HG03139 (cell line): ENCODE measurements at regions not wholly inside any gene's neighbourhood (a gene's known extent, or its start where the extent isn't known, plus 50 kb on each side); places are given as distances from the start of the nearest gene placed in this dataset.

Source experiments
- ATAC-seq: cut with Tn5 transposase; IDR thresholded peaks from one replicate; pipeline ENCODE4 v1.9.1; 2021; ENCODE audit not compliant: unreplicated experiment

DNA sequence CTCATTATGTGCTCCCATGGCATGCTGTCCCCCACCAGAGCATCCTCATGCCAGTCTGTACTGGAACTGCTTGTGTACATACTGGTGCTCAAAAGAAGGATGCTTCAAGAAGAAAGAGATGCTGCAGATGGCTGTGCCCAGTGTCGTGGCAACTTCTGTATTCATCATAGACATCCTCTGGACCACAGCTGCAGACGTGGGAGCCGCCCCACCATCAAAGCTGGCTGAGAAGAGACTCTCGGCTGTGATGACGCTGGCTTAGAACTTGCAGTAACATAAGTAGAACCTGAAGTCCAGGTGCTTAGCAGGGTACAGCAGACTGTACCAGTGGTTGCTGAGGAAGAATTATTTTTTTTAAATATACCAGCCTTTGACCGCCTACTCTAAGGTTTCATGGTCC is 112.6 kb upstream of the ARHGAP5 start:
- no peak for ATAC-seq

DNA sequence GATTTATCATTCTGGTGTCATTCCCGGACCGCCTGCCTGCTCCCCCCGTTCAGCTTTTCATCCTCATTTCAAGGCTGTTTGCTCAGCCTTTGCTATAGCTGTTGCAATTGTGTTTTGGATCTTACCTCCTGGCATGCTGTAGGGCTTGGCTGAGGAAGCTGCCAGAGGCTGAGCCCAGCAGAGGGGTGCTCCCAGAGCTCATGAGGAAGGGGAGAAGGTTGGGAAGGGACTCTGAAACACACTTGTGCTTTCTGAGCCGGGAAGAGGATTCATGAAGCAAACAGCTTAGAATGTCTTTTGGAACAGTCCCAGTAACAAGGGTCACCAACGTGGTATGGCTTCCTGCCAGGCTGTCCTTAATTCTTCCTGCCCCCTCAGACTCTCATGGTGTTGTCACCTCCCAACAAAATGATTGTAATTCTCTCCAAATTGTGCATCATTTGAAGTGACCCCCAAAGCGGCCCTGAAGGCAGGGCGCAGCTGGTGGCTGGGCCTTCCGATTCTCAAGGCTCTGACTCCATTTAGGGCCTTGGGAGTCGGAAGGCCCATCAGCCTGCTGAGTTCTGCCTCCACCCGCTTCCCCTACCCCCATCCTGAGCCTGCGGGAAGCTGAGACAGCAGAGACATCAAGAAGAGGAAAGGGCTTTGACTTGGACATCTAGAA is 111.9 kb upstream of the ARHGAP5 start:
- no peak for ATAC-seq

DNA sequence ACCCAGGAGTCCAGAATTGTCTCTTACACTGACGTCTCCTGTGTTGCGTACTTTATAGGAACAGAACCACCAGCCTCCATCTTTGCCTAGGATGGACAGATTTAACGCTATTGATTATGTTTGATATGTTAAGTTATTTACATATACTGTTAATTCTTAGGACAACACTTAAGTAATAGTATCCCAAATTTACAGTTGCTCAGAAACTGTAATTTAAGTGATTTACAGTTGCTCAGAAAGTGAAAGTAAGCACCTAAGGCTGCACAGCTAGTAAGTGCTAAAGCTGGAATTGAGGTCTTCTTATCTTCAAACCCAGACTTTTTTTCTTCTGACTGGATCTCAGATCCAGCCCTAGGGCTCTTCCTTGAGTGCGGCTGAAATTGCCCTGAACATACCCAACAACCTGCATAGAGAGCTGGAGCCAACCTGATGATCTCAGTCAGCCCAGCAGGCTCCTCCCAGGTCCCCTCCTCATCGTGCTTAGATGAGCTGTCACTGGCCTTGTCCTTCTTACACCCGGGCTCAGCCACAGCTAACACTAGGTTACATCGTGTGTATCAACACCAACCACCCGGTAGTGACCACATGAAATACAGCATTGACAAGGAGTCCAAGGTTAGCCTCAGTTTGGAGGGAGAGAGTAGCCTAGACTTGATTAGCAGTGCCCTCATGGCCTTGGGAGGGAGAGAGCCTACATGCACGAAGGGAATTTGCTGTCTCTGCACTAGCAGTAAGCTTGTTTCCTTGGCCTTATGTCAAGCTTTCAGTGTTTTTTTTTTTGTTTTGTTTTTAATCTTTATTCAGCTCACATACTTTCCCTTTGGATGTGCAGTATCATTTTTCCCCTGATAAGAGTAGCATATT is 111.1 kb upstream of the ARHGAP5 start:
- no peak for ATAC-seq

DNA sequence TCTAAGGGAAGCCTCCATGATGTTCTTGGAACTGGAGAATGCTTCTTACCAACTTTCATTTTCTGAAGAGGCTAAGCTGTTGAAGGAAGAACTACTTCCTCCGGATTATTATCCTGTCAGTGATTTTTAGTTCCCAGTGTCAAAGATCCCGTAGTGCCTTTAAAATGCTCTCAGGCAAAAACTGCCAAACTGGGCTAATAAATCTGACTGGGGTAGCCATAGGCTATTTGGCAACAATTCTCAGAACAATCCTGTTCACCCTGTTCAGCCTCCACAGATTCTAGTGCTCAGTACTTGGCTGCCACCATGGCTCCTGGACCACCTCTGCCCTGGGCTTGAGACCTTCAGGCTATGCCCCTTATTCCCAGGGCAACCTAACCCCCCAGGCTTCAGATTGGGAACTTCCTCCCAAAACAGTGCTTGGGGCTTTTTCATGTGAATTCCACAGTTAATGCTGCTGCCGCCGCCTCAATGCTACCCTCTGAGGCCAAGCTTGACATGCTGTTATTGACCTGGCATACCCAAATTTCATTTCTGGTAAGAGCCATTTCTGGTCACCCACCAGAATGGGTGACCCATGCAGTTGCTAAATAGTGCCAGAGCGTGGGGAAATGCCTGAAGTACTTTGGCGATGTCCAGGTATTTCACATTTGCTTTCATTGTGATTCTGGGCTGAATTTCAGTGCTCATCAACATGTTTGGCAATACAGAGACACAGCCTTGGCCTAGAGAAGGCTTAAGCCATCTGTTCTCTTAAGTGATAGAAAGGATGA is 110.0 kb upstream of the ARHGAP5 start:
- ATAC-seq = no peak

DNA sequence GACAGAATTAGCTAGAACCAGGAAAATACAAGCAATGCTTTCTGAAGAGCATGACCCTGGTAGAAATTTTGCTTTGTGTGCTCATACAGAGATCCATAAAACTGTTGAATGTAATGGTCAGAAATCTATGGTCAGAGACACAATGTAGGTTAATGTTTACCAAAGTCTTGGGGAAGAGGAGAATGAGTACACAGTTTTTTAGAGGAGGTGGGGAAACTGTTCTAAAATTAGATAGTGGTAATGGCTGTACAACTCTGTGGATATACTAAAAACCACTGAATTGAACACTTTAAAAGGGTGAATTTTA is 109.5 kb upstream of the ARHGAP5 start:
- ATAC-seq = no peak

DNA sequence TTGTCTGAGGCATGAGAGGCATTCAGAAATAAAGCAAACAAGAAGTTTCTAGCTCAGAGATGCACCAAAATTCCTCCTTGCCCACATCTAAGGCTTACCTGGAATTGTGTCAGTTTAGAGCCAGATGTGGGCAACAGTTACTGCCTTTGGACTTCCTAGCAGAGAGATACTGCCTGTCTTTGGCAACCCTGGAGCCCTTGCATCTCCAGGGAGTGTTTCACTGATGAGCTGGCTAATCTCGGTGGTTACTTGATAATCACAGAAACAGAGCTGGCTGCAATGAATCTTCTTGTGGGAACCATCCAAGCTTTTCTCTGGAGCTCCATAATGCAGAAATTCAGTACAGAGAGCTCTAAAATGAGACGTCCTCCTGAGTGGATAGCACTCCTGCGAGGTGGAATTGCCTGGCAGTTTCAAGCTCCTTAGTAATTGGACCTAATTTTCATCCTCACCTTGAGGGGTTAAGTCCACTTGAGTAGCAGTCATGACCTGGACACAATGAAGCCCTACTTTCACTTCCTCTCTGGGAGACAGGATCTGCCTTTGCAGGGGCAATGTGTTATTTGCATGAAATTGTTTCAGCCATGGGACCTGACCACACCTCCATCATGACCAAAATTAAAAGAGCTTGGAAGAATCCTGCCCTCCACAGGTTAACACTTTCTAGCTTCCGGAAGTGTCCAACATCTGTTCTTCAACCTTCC is 108.8 kb upstream of the ARHGAP5 start:
- ATAC-seq = peak; percentile 63

DNA sequence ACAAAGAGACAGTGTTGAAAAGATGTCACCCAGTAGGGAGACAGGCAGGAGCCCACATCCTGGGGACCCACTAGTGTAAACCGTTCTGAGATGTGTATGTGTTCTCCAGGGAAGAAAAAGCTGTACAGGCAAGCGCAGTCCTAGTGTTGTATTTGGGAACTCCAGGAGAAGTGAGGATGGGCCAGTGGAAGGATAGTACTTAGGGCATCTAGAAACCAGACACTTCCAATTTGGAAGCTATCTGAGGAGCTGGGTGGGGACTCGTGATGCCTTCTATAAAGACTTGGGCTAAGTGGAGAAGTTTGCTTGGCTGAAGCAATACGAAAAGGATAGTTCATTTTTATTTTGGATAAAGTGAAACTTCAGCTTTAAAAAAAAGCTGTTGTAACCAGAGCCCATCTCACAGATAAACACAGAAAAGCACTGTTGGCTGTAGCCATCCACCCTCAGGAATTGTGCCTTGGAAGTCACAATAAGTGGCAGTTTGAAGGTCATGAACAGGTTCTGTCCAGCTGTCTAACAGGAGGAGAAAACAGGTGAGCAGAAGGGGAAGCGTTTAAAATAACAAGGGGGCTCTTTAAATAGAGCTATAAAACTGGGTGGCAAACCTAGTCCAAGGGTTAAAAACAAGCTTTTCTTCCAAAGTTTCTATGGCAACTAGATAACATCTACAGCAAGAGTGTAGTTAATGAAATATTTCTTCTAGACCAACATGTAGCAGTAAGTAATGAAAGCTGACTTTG is 108.0 kb upstream of the ARHGAP5 start:
- no peak for ATAC-seq

DNA sequence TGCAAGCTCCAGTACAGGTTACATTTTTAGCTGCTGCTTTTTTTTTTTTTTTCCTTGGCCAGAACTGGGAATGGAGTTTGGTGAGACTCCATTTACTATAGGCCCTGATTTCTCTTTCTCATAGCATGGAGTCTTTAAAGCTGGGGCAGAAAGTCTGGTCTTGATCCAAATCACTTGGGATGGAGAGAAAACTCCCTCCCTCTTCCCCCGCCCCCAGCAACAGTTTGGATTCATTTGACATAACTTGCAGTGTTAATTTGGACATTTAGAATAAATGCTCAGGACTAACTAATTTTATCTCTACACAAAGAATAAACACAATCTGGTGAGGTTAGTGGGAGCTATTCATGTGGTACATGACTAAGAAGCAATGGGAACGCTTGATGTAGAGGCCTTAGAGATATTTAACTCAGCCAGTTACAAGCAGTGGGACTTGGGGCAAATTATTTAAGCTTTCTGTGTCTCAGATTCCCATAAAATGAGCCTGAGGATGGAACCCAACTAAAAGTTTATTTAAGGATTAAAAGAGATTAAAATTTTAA is 107.3 kb upstream of the ARHGAP5 start:
- no peak for ATAC-seq

DNA sequence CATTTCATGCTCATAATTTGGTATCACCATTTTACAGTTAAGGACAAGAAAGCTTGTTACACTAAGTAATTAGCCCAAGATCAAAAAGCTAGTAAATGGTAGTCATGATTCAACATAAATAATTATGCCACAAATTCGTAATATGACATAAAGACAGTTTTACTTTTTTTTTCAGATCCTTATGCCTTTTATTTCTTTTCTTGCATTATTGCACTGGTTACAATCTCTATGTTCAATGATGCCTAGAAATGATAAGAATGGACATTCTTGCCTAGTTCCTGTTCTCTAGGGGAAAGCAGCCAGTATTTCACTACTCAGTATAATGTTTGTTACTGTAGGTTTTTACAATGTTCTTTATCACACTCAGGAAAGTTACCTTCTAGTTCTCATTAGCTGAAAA is 106.4 kb upstream of the ARHGAP5 start:
- no peak for ATAC-seq

DNA sequence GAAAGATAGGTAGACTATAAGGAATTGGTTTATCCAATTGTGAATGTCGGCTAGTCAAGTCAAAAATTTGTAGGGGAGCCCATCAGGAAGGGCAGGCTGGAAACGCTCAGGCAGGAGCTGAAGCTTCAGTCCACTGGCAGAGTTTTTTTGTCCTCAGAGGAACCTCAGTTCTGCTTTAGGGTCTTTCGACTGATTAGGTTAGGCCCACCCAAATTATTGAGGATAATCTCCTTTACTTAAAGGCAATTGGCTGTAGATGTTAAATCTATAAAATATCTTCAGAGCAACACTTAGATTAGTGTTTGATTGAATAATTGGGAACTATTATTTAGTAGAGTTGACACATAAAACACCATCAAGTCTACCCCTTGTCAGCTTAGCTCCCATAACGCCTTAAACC is 105.5 kb upstream of the ARHGAP5 start:
- no peak for ATAC-seq

DNA sequence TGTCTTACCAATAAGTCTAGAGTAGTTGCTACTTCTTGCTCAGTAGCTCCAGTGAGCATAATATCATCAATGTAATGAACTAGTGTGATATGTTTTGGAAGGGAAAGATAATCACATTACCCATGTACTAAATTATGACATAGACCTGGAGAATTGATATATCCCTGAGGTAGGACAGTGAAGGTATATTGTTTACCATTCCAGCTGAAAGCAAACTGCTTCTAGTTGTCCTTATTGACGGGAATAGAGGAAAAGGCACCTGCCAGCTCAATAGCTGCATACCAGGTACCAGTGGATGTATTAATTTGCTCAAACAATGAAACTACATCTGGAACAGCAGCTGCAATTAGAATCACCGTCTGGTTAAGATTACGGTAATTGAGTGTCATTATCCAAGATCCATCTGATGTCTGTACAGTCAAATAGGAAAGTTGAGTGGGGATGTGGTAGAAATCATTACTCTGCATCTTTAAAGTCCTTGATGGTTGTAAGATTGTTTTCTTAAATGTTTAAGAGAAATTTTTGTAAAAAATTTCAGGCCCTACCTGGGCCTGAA is 100.0 kb upstream of the ARHGAP5 start:
- ATAC-seq = no peak

DNA sequence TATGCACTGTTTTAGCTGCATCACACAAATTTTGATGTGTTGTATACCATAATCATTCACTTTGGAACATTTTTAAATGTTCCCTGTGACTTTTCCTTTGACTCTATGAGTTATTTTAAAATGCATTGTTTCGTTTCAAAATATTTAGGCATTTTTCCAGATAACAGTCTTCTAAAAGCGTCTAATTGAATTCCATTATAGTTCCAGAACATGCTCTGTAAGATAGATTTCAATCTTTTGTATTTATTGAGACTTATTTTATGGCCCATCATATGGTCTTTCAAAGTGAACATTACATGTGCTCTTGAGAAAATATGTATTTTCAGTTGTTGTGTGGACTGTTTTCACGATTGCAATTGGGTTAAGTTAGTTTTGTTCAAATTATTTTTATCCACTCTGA is 98.7 kb upstream of the ARHGAP5 start:
- no peak for ATAC-seq

DNA sequence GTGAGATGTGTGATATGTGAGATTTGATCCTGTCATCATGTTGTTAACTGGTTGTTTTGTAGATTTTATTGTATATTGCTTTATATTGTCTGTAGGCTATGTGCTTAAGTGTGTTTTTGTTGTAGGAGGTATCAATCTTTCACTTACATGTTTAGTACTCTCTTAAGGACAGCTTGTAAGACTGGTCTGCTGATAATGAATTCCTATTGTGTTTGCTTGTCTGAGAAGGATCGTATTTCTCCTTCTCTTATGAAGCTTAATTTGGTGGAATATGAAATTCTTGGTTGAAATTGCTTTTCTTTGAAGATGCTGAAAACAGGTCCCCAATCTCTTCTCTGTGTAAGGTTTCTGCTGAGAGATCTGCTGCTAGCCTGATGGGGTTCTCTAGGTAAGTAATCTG is 94.5 kb upstream of the ARHGAP5 start:
- ATAC-seq = no peak

DNA sequence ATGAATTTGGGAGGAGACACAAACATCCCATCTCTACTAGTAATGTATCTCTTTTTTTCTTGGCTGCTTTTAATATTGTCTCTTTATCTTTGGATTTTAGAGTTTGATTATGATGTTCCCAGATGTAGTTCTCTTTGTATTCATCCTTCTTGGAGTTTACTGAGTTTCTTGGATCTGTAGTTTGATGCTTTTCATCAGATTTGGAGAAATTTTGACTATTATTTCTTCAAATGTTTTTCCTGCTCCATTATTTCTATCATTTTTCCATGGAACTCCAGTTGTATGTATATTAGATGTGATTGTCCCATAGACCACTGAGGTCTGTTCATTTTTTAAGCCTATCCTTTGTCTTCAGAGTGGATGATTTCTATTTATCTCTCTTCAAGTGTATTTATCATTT is 90.7 kb upstream of the ARHGAP5 start:
- no peak for ATAC-seq

DNA sequence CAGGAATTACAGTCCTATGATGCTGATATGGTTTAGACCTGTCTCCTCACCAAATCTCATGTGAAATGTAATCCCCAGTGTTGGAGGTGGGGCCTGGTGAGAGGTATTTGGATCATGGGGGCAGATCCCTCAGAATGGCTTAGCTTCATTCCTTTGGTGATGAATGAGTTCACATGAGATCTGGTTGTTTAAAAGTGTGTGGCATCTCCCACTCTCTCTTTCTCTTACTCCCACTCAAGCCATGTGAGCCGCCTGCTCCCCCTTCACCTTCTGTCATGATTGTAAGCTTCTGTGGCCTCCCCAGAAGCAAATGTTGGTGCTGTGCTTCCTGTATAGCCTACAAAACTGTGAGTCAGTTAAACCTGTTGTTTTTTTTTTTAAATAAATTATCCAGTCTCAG is 89.4 kb upstream of the ARHGAP5 start:
- no peak for ATAC-seq

DNA sequence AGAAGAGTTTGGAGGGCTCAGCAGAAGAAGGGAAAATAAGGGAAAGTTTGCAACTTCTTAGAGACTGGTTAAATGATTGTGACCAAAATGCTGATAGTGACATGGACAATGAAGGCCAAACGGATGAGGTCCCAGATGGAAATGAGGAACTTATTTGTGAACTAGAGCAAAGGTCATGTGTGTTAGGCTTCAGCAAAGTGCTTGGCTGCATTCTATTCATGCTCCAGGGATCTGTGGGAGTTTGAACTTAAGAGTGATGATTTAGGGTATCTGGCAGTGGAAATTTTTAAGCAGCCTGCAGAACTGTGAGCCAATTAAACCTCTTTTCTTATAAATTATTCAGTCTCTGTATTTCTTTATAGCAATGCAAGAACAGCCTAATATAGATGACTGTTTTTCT is 88.9 kb upstream of the ARHGAP5 start:
- ATAC-seq = no peak

DNA sequence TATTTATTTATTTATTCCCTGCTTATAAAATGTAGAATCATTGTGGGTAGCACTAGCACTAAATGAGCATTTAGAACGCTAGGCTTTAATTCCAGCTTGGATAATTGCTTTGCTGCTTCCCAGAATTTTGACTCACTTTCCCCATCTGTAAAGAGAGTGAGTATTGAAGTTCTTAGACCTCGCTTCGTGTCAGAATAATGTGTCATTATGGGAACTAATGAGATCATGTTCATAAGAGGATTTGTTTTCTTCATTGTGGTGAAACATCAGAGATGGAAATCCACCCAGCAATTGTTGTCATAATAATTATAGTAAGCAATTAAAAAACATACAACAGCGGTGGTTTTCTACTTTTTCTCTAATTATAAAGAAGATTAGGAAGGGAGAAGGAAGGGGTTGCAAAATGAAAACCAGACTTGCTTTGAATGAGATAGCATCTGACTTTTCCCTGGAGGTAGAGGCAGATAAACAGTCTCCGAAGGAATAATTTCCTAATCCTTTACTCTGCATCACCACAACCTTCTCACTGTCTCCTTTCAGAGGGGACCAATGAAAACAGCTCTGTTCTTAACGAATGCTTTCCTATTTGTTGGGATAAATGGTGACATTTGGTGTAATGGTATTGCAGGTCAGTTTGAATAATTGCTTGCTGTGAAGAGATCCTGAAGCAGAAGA is 86.8 kb upstream of the ARHGAP5 start:
- ATAC-seq = no peak

DNA sequence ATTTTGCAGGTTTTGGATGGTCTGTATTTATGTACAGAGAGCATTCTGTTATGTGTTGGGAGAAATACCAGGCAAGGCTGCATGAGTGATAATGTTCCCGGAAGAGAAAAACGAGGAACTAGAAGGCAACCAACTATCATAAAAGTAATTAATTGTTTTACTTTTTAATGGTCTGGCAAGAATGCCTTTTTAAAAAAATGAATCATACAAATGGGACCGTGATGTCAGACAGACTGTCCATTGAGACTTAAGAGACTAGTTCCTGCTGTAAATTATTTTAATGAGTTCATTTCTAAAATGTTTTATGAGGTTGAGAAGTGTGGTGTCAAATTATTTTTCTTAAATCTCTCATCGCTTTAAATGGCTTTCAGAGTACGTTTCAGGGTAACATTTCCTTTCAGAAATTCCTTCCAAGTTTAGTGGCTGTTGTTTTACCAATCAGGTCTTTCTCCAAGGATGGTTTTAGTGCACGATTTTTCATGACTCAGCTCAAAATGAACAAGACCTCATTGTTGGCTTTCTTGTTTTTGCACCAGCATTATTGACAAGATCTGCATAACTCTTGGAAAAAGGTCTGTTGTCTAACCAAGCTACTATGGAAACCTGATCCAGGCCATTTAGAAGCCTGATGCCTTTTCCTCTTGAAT is 86.1 kb upstream of the ARHGAP5 start:
- ATAC-seq = no peak

DNA sequence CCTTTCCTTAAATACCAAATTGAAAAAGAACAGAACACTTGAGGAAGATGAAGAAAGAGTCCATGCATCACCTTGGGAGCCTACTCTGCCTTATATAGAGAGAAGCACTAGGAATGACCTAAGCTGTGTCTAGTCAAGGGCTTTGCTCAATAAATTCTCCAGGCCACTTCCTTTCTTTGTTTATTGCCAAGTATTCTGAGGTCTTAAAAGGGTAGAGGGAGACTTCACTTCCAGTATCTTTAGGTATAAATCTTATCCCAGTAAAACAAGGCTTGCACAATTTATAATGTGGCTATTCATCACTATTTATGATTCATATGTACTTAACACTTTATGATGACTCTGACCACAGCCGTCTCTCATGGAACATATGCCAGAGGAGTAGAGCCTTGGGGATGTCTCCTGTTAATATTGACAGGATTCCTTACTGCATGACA is 85.1 kb upstream of the ARHGAP5 start:
- ATAC-seq = no peak
